ENCODE measurements at regions not wholly inside any gene's neighbourhood (a gene's known extent, or its start where the extent isn't known, plus 50 kb on each side); places are given as distances from the start of the nearest gene placed in this dataset.

- H3K9me3 ChIP-seq (ENCODE audit: severe bottlenecking) = no peaks in the 10 kb centered on the region
- no peak overlapping the region for H3K27ac ChIP-seq
- no peak for DNase-seq
- H3K27me3 ChIP-seq (ENCODE audit: insufficient read depth, low read depth, severe bottlenecking) = no peaks in the 10 kb centered on the region
- TF ChIP-seq CTCF (IDR thresholded peaks at IDR 0.05; ENCODE audit: low read depth, low read length) = no peak
- no peak overlapping the region for H3K4me3 ChIP-seq (ENCODE audit: low read depth, low read length)
- no peaks in the 10 kb centered on the region for H3K36me3 ChIP-seq
These were observed 76.0 kb upstream of the LEP start for GRCh38 chr7:128164955-128165670.

GRCh38 chr7:128165927-128166420, 75.1 kb upstream of the LEP start:
- H3K27me3 ChIP-seq (ENCODE audit: insufficient read depth, low read depth, severe bottlenecking) = no peaks in the 10 kb centered on the region
- H3K27ac ChIP-seq = no peak overlapping the region
- no peaks in the 10 kb centered on the region for H3K36me3 ChIP-seq
- no peak for DNase-seq
- no peaks in the 10 kb centered on the region for H3K9me3 ChIP-seq (ENCODE audit: severe bottlenecking)
- H3K4me3 ChIP-seq (ENCODE audit: low read depth, low read length) = no peak overlapping the region
- TF ChIP-seq CTCF (IDR thresholded peaks at IDR 0.05; ENCODE audit: low read depth, low read length) = no peak

- H3K27ac ChIP-seq = peak overlapping the region; percentile 28
- no peaks in the 10 kb centered on the region for H3K36me3 ChIP-seq
- no peaks in the 10 kb centered on the region for H3K9me3 ChIP-seq (ENCODE audit: severe bottlenecking)
- H3K27me3 ChIP-seq (ENCODE audit: insufficient read depth, low read depth, severe bottlenecking) = no peaks in the 10 kb centered on the region
- DNase-seq = no peak
- H3K4me3 ChIP-seq (ENCODE audit: low read depth, low read length) = peak overlapping the region; percentile 76
- TF ChIP-seq CTCF (IDR thresholded peaks at IDR 0.05; ENCODE audit: low read depth, low read length) = no peak
These were observed 74.5 kb upstream of the LEP start for GRCh38 chr7:128166603-128167041.

- Histone ChIP-seq H3K27me3 (ENCODE audit: insufficient read depth, low read depth, severe bottlenecking) (no peaks in the 10 kb centered on the region), H3K27ac (peak overlapping the region; percentile 28), H3K9me3 (ENCODE audit: severe bottlenecking) (no peaks in the 10 kb centered on the region), H3K36me3 (no peaks in the 10 kb centered on the region), H3K4me3 (ENCODE audit: low read depth, low read length) (peak overlapping the region; percentile 76)
- DNase-seq = peak; percentile 69
- TF ChIP-seq CTCF (IDR thresholded peaks at IDR 0.05; ENCODE audit: low read depth, low read length) = no peak
These were observed 73.9 kb upstream of the LEP start for GRCh38 chr7:128167042-128167701.

- TF ChIP-seq CTCF (IDR thresholded peaks at IDR 0.05; ENCODE audit: low read depth, low read length) = no peak
- H3K4me3 ChIP-seq (ENCODE audit: low read depth, low read length) = peak overlapping the region; percentile 76
- no peaks in the 10 kb centered on the region for H3K36me3 ChIP-seq
- no peaks in the 10 kb centered on the region for H3K27me3 ChIP-seq (ENCODE audit: insufficient read depth, low read depth, severe bottlenecking)
- no peak for DNase-seq
- H3K9me3 ChIP-seq (ENCODE audit: severe bottlenecking) = no peaks in the 10 kb centered on the region
- H3K27ac ChIP-seq = peak overlapping the region; percentile 27; the same call in 1 of the 2 replicates
These were observed 73.0 kb upstream of the LEP start for GRCh38 chr7:128167791-128168666.

Measured in WERI-Rb-1 (cell line).